ENCODE measurements at regions not wholly inside any gene's neighbourhood (a gene's known extent, or its start where the extent isn't known, plus 50 kb on each side); places are given as distances from the start of the nearest gene placed in this dataset.

DNA sequence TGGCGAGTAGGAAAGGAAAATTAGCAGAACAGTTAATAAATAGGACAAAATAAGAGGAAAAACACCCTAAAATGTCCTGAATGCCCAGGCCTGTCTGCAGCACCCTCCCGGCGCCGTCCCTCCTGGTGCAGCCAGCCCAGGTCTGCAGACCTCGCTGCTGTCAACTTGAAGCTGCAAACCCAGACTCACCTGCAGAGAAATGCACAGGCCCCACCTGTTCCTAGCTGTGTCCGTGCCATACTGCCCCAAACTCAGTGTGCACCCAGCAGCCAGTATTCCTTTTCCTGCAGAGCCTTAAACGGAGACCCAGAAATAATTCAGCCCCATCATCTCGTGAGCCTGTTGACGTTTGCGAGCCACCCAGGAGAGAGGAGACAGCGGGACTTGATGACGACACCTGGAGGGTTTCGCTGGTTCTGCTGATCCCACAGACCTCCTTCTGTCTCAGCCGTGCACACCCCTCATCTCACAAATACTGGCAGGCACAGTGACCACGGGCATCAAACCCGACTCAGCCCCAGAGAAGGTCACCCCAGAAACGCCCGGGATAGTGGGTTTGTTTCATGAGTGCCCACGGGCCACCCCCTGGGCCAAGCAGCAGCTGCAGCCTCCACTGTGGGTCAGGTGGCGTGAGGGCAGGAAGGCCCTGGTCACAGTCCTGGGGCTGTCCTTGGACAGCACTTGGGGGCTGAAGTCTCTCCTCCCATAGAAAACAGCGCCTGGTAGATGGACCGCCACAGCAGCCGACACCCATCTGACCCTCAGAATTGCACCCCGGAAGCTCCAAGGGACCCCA lies 239.5 kb upstream of the SALL3 start:
- no peak for DNase-seq (ENCODE audit: low spot score, unreplicated experiment)
- H3K4me3 Mint-ChIP-seq (ENCODE audit: low read depth) = no peak overlapping the region
- peaks cover 7% of the 10 kb centered on the region for H3K4me1 Mint-ChIP-seq (ENCODE audit: low read depth)
- no peaks in the 10 kb centered on the region for H3K36me3 Mint-ChIP-seq (ENCODE audit: insufficient read depth)
- no peak overlapping the region for H3K27ac Mint-ChIP-seq
- H3K9me3 Mint-ChIP-seq (ENCODE audit: low read depth) = no peaks in the 10 kb centered on the region
- TF ChIP-seq, protein P1, sequence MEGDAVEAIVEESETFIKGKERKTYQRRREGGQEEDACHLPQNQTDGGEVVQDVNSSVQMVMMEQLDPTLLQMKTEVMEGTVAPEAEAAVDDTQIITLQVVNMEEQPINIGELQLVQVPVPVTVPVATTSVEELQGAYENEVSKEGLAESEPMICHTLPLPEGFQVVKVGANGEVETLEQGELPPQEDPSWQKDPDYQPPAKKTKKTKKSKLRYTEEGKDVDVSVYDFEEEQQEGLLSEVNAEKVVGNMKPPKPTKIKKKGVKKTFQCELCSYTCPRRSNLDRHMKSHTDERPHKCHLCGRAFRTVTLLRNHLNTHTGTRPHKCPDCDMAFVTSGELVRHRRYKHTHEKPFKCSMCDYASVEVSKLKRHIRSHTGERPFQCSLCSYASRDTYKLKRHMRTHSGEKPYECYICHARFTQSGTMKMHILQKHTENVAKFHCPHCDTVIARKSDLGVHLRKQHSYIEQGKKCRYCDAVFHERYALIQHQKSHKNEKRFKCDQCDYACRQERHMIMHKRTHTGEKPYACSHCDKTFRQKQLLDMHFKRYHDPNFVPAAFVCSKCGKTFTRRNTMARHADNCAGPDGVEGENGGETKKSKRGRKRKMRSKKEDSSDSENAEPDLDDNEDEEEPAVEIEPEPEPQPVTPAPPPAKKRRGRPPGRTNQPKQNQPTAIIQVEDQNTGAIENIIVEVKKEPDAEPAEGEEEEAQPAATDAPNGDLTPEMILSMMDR (IDR thresholded peaks at IDR 0.05; ENCODE audit: unreplicated experiment) = no peak
- peaks cover 33% of the 10 kb centered on the region for H3K27me3 Mint-ChIP-seq

DNA sequence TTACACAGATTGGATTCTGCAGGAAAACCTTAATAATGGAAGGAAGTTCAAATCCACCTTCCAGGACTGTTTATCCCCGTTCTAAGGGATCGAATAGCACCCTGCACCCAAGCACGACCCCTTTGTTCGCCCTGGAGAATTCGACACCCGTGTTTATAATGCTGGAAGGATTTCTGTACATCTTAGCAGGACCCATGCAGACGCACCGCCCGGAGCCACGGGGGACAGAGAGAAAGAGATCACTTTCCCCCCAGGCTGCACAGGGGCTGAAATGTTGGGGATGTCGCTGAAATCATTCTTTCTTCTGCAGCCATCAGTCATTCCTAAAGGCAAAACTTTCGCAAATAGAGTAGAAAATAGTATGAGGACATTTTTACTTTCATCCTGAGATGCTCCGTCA lies 238.7 kb upstream of the SALL3 start:
- DNase-seq (ENCODE audit: low spot score, unreplicated experiment) = no peak
- no peak overlapping the region for H3K4me3 Mint-ChIP-seq (ENCODE audit: low read depth)
- H3K27ac Mint-ChIP-seq = no peak overlapping the region

DNA sequence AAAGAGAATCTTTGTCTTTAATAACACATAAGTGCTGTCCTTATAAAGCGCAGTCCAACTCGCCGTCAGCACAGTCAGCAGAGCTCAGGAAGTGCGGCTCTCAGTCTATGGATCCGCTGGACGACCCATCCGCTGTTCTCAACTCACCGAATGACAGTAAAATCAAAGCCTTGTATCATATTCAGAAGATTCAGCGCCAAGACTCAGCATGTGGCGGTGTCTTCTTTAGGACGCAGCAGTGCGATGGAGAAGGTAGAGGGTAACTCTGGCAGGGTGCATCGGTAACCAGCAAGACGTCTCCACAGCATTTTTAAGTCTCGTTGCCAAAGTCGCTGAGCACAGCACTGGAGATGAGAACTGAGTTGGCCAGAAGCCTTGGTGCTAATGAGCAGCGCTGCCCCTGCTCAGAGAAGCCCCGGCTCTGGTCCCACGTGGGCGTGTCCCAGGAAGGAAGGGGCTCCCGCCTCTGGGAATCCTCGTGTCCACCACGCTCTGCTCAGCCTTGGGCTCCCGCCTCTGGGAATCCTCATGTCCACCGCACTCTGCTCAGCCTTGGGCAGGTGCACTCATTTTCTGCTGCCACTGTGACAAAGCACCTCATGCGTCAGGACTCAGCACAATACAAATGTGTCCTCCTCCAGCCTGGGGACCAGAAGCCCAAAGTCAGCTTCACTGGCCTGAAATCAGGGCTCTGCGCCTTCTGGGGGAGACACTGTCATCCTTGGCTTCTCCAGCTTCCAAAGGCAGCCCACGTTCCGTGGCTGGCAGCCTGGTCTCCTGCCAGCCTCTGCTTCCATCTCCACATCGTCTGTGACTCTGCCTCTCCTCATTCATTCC lies 238.0 kb upstream of the SALL3 start:
- TF ChIP-seq, protein P1 (IDR thresholded peaks at IDR 0.05; ENCODE audit: unreplicated experiment) = no peak
- H3K4me3 Mint-ChIP-seq (ENCODE audit: low read depth) = no peak overlapping the region
- no peaks in the 10 kb centered on the region for H3K9me3 Mint-ChIP-seq (ENCODE audit: low read depth)
- H3K4me1 Mint-ChIP-seq (ENCODE audit: low read depth) = peaks cover 4% of the 10 kb centered on the region
- no peaks in the 10 kb centered on the region for H3K36me3 Mint-ChIP-seq (ENCODE audit: insufficient read depth)
- peaks cover 33% of the 10 kb centered on the region for H3K27me3 Mint-ChIP-seq
- no peak for DNase-seq (ENCODE audit: low spot score, unreplicated experiment)
- H3K27ac Mint-ChIP-seq = no peak overlapping the region

More for the DNA sequence above, 238.7 kb upstream of the SALL3 start:
- peaks cover 33% of the 10 kb centered on the region for H3K27me3 Mint-ChIP-seq
- peaks cover 7% of the 10 kb centered on the region for H3K4me1 Mint-ChIP-seq (ENCODE audit: low read depth)
- no peaks in the 10 kb centered on the region for H3K9me3 Mint-ChIP-seq (ENCODE audit: low read depth)
- TF ChIP-seq, protein P1 (IDR thresholded peaks at IDR 0.05; ENCODE audit: unreplicated experiment) = no peak
- H3K36me3 Mint-ChIP-seq (ENCODE audit: insufficient read depth) = no peaks in the 10 kb centered on the region

GRCh38 chr18:78742218-78742745 lies 237.3 kb upstream of the SALL3 start:
- no peak for DNase-seq (ENCODE audit: low spot score, unreplicated experiment)
- TF ChIP-seq, protein P1 (IDR thresholded peaks at IDR 0.05; ENCODE audit: unreplicated experiment) = no peak
- H3K36me3 Mint-ChIP-seq (ENCODE audit: insufficient read depth) = no peaks in the 10 kb centered on the region
- H3K4me3 Mint-ChIP-seq (ENCODE audit: low read depth) = no peak overlapping the region
- H3K9me3 Mint-ChIP-seq (ENCODE audit: low read depth) = no peaks in the 10 kb centered on the region
- H3K27me3 Mint-ChIP-seq = peaks cover 35% of the 10 kb centered on the region
- H3K27ac Mint-ChIP-seq = no peak overlapping the region
- peaks cover under 1% of the 10 kb centered on the region for H3K4me1 Mint-ChIP-seq (ENCODE audit: low read depth)

DNA sequence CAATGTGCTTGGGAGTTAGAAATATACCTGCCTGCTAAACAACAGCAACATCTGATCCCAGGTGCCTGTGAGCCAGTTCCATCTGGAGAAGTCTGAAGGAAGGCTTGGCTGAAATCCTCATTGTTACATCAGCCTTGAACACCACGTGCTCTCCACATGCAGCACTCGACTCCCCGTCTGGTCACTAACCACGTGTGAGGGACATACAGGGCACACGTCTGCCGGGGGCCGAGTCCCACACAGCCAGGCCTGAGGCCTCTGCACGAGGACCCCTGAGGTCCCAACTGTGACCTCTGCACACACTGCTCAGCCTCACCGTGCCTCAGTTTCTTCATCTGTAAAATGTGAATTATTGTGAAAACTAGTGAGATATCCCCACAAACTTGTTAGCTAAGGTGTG lies 236.5 kb upstream of the SALL3 start:
- DNase-seq (ENCODE audit: low spot score, unreplicated experiment) = no peak
- Mint-ChIP-seq H3K27ac (no peak overlapping the region), H3K4me3 (ENCODE audit: low read depth) (no peak overlapping the region), H3K36me3 (ENCODE audit: insufficient read depth) (no peaks in the 10 kb centered on the region), H3K4me1 (ENCODE audit: low read depth) (no peaks in the 10 kb centered on the region), H3K9me3 (ENCODE audit: low read depth) (no peaks in the 10 kb centered on the region), H3K27me3 (peaks cover 35% of the 10 kb centered on the region)
- TF ChIP-seq, protein P1 (IDR thresholded peaks at IDR 0.05; ENCODE audit: unreplicated experiment) = no peak
